Cardiac muscle cell (in vitro differentiated cells and primary cell): ENCODE measurements at regions not wholly inside any gene's neighbourhood (a gene's known extent, or its start where the extent isn't known, plus 50 kb on each side); places are given as distances from the start of the nearest gene placed in this dataset.
"Not testable (repeated sequence)": the region's sequence is repeated elsewhere in the genome, so short reads cannot be mapped to it uniquely, and the experiment has no call there.

Experiments used
- DNase-seq, 2 donors: peaks; one replicate each; pipeline versions ENCODE4 v3.0.0 to v3.0.0-alpha.2; 2010 to 2017; ENCODE audit warnings: low read depth in 1 of 2, low spot score in 1 of 2
- H3K27ac ChIP-seq: fragments of 200-600 bp; sonication (generic); 2 replicates; pipeline ENCODE4 v1.5.1; 2016
- H3K27me3 ChIP-seq: fragments of 200-600 bp; sonication (generic); 2 replicates; pipeline ENCODE4 v1.6.0; 2016; ENCODE audit warnings: control low read depth
- H3K36me3 ChIP-seq: fragments of 200-600 bp; sonication (generic); 2 replicates; pipeline ENCODE4 v1.5.1; 2016; ENCODE audit warnings: control low read depth
- H3K4me1 ChIP-seq: fragments of 200-600 bp; sonication (generic); 2 replicates; pipeline ENCODE4 v1.8.1; 2017; ENCODE audit warnings: low read depth, mild to moderate bottlenecking, mixed run types
- H3K4me3 ChIP-seq: fragments of 200-600 bp; sonication (generic); 2 replicates; pipeline ENCODE4 v1.5.1; 2016; ENCODE audit warnings: mild to moderate bottlenecking
- H3K9me3 ChIP-seq: fragments of 200-600 bp; sonication (generic); 2 replicates; pipeline ENCODE4 v1.5.1; 2017; ENCODE audit warnings: low read depth, mild to moderate bottlenecking, control low read depth
- CTCF ChIP-seq: IDR thresholded peaks from 2 replicates; pipeline ENCODE4 v1.5.1; 2012; ENCODE audit warnings: low read depth, mild to moderate bottlenecking, low read length

GRCh38 chrX:19204636-19205035 lies 82.4 kb upstream of the ADGRG2 start:
- H3K27ac ChIP-seq: no peak overlapping the region
- H3K9me3 ChIP-seq: no peaks in the 10 kb centered on the region
- no peak for DNase-seq
- H3K27me3 ChIP-seq: no peaks in the 10 kb centered on the region
- no peak for TF ChIP-seq CTCF
- H3K4me1 ChIP-seq: no peaks in the 10 kb centered on the region
- no peaks in the 10 kb centered on the region for H3K36me3 ChIP-seq
- no peak overlapping the region for H3K4me3 ChIP-seq

- no peak for TF ChIP-seq CTCF
- no peaks in the 10 kb centered on the region for H3K4me1 ChIP-seq
- DNase-seq: no peak
- no peaks in the 10 kb centered on the region for H3K9me3 ChIP-seq
- H3K4me3 ChIP-seq: no peak overlapping the region
- H3K27ac ChIP-seq: no peak overlapping the region
- no peaks in the 10 kb centered on the region for H3K27me3 ChIP-seq
- no peaks in the 10 kb centered on the region for H3K36me3 ChIP-seq
Observed at GRCh38 chrX:19212037-19212436, 89.8 kb upstream of the ADGRG2 start.

- Histone ChIP-seq H3K9me3 (no peaks in the 10 kb centered on the region), H3K27ac (no peak overlapping the region), H3K4me1 (no peaks in the 10 kb centered on the region), H3K36me3 (no peaks in the 10 kb centered on the region), H3K4me3 (no peak overlapping the region), H3K27me3 (no peaks in the 10 kb centered on the region)
- no peak for DNase-seq
- TF ChIP-seq CTCF: no peak
Observed at GRCh38 chrX:19213610-19214152, 91.4 kb upstream of the ADGRG2 start.

- Histone ChIP-seq H3K4me3 (no peak overlapping the region), H3K27me3 (no peaks in the 10 kb centered on the region), H3K27ac (no peak overlapping the region), H3K36me3 (no peaks in the 10 kb centered on the region), H3K9me3 (no peaks in the 10 kb centered on the region), H3K4me1 (no peaks in the 10 kb centered on the region)
- no peak for TF ChIP-seq CTCF
- DNase-seq: no peak
Observed at GRCh38 chrX:19214311-19214710, 92.0 kb upstream of the ADGRG2 start.

- Histone ChIP-seq H3K4me3 (no peak overlapping the region), H3K36me3 (no peaks in the 10 kb centered on the region), H3K27me3 (no peaks in the 10 kb centered on the region), H3K9me3 (no peaks in the 10 kb centered on the region), H3K4me1 (no peaks in the 10 kb centered on the region), H3K27ac (no peak overlapping the region)
- no peak for TF ChIP-seq CTCF
- peak; percentile 3 to 23 for DNase-seq
Observed at GRCh38 chrX:19225909-19226308, 103.6 kb upstream of the ADGRG2 start.

- not testable (repeated sequence) for H3K9me3 ChIP-seq, H3K27me3 ChIP-seq, H3K4me1 ChIP-seq, H3K4me3 ChIP-seq, DNase-seq, H3K36me3 ChIP-seq, H3K27ac ChIP-seq
Observed at GRCh38 chrX:19229896-19230295, 107.6 kb upstream of the ADGRG2 start.
